LHCN-M2 (cell line): ENCODE measurements at regions not wholly inside any gene's neighbourhood (a gene's known extent, or its start where the extent isn't known, plus 50 kb on each side); places are given as distances from the start of the nearest gene placed in this dataset.

Source experiments
- DNase-seq: peaks from one replicate; pipeline ENCODE4 v3.0.0-alpha.2; 2012; ENCODE audit warnings: low read depth

- no peak for DNase-seq
Measured at GRCh38 chr12:32043928-32044549, 62.6 kb upstream of the BICD1 start.

DNA sequence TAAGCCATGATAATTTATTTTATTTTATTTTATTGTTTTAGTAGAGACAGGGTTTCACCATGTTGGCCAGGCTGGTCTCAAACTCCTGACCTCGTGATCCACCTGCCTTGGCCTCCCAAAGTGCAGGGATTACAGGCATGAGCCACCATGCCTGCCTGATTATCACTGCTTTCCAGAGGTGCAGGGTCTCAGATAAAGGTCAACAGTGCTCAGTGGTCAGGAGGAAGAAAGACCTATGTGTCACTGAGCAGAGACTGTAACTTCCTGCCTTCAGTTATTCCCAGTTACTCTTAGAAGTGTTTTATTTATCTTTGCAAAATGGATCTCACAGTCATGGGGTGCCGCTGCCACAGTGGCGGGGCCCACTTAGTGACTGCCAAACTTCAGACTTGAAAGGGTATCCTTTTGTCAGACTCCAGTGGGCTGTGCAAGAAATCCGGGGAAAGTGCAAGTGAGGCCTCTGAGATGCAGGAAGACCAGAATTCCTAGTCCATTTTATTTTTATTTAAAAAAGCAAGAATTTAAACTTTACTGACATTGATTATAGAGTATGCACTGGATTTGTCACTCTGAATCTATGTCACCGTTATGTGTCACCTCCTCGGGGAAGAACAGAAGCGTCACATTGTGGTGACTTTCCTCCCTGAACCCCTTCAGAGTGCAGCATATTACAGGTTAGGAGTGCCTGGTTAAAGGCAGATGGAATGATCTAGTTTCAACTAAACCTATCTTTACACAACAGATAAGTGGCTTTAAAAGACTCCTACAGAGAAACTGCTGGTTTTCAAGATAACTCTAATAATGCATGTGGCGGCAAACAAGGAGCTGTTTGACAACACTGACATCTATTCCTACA lies 59.1 kb upstream of the BICD1 start:
- DNase-seq, result no peak

DNA sequence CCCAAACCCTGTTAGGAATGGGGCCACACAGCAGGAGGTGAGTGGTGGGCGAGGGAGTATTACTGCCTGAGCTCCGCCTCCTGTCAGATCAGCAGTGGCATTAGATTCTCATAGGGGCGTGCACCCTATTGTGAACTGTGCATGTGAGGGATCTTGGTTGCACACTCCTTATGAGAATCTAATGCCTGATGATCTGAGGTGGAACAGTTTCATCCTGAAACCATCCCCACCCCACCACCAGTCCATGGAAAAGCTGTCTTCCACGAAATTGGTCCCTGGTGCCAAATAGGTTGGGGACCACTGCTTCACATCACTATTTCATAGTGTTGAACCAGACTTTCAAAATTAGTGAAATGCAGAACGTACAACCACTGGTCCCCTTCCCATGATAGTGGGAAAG lies 57.9 kb upstream of the BICD1 start:
- no peak for DNase-seq

DNA sequence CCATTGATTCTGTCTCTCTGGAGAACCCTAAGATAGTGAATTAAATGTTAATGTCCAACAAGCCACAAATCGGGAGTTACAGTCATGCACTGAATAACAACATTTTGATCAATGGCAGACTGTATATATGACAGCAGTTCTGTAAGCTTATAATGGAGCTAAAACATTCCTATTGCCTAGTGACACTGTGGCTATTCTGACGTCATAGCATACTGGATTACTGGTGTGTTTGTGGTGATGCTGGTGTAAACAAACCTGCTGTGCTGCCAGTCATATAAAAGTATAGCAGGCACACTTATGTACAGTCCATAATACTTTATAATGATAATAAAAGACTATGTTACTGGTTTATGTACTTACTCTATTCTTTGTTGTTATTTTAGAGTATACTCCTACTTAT lies 56.7 kb upstream of the BICD1 start:
- peak; percentile 25 for DNase-seq

DNA sequence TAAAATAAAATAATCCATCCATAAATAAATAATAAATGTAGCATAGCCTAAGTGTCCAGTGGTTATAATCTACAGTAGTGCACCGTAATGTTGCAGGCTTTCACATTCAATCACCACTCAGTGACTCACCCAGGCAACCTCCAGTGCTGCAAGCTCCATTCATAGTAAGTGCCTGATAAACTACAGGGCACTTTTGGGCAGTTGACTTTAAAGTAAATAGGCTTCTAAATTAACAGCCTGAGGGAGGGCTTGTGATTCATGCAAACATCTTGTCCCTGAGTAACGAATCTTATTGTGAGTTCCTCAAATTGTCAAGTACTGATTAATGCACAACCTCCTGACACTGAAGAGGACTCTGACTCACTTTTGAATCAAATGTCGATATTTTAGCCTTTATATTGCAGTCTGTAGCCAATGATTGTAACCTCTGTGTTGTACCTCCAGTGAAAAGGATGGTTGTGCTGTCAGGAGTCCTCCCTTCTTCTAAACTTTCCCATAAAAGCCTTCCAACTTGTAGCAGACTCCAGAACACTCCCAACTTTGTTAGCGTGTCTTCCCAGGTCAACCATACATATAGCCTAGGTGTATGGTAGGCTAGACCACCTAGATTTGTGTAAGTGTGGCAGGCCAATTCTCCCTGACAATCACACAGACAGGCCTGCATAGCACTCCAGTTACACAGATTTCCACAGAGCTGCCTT lies 55.0 kb upstream of the BICD1 start:
- DNase-seq, result peak; percentile 58

GRCh38 chr12:32052212-32052713 lies 54.4 kb upstream of the BICD1 start:
- DNase-seq, result no peak

DNA sequence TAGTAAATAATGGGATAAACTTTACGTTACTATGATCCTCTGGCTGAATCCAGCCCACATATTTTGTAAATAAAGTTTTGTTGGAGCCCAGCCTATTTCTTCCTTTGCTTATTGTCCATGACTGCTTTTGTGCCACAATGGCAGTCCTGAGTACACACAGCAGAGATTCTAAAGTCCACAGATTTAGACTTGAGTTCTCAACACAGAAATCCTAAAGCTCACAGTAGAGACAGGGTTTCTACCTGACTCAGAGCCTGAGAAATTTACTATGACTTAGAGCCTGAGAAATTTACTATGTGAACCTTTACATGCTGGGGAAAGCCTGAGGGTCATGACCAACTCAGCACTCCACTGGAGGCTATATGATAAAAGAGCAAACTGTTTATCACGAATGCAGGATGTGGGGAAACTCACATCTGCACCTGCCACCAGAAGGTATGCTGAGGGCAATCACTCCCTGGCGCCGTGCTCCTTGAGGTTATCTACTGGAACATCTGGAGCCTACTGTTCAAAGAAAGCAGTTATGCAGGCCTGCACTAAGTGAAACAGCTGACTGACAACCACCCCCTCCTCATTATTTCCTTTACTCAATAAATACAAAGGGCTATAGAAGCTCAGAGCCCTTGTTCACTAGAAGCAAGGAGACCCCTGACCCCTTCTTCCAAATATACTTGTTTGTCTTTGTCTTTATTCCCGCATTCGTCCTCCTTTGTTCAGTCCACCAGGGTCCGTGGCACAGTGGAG lies 52.6 kb upstream of the BICD1 start:
- DNase-seq, result no peak
